ENCODE measurements at regions not wholly inside any gene's neighbourhood (a gene's known extent, or its start where the extent isn't known, plus 50 kb on each side); places are given as distances from the start of the nearest gene placed in this dataset.

DNA sequence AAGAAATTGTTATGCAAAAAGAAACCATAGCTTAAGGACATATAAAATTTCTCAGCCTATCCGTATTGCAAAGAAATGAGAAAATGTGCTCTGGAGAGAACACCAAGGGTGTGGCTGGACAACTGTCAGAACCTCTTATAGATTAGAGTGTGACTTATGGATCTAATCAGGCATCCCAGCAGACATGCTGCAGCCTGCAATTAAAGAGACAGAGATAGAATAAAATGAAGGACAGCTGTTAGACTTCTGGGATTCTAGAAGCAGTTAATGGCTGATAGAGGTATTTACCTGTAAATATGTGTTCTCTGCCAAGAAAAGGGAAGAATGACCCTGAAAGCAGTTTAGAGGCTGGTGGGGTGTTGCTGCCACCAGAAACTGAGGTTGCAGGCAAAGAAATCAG is 160.1 kb upstream of the KIF2B start:
- POLR2A ChIA-PET (ENCODE audit: unreplicated experiment) = no interaction called here
- TF ChIP-seq, protein P1, sequence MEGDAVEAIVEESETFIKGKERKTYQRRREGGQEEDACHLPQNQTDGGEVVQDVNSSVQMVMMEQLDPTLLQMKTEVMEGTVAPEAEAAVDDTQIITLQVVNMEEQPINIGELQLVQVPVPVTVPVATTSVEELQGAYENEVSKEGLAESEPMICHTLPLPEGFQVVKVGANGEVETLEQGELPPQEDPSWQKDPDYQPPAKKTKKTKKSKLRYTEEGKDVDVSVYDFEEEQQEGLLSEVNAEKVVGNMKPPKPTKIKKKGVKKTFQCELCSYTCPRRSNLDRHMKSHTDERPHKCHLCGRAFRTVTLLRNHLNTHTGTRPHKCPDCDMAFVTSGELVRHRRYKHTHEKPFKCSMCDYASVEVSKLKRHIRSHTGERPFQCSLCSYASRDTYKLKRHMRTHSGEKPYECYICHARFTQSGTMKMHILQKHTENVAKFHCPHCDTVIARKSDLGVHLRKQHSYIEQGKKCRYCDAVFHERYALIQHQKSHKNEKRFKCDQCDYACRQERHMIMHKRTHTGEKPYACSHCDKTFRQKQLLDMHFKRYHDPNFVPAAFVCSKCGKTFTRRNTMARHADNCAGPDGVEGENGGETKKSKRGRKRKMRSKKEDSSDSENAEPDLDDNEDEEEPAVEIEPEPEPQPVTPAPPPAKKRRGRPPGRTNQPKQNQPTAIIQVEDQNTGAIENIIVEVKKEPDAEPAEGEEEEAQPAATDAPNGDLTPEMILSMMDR (conservative IDR thresholded peaks at IDR 0.05; ENCODE audit: low read depth, low read length) = no peak
- TF ChIP-seq MAFK (IDR thresholded peaks at IDR 0.05; ENCODE audit: low read depth, low read length) (no peak), RCOR1 (IDR thresholded peaks at IDR 0.05; ENCODE audit: insufficient replicate concordance, low read length) (no peak), RAD21 (IDR thresholded peaks at IDR 0.05; ENCODE audit: low read length) (no peak), SMC3 (IDR thresholded peaks at IDR 0.05; ENCODE audit: low read depth, low read length) (no peak), FOS (IDR thresholded peaks at IDR 0.05; ENCODE audit: low read depth, low read length) (no peak), MXI1 (IDR thresholded peaks at IDR 0.05; ENCODE audit: borderline replicate concordance, low read depth, low read length) (no peak), NFE2L2 (IDR thresholded peaks at IDR 0.05; ENCODE audit: low read depth, low read length) (no peak)
- H3K9me3 ChIP-seq (ENCODE audit: control insufficient read depth, insufficient read depth, low read length) = peaks cover 2% of the 10 kb centered on the region; the same call in 1 of the 2 replicates
- H3K4me2 ChIP-seq (ENCODE audit: low read depth, low read length) = no peak overlapping the region
- H3K79me1 ChIP-seq (ENCODE audit: low read depth in 1 of 2, low read length in 2 of 2) = no peaks in the 10 kb centered on the region
- H4K5ac ChIP-seq (ENCODE audit: low read depth, low read length) = no peak overlapping the region
- H3K56ac ChIP-seq (ENCODE audit: extremely low read depth, insufficient read depth, low read length) = no peak overlapping the region
- no peak overlapping the region for H2BK15ac ChIP-seq (ENCODE audit: low read depth, low read length)
- H3K9me1 ChIP-seq (ENCODE audit: insufficient read depth, low read length) = no peaks in the 10 kb centered on the region
- no CpG with 5 or more reads among the region's 1 CpG for WGBS, 2 experiments (ENCODE audit: extremely low coverage in 2 of 2, insufficient read length in 1 of 2)
- H2BK20ac ChIP-seq (ENCODE audit: low read depth, low read length) = no peak overlapping the region
- H3K27me3 ChIP-seq (ENCODE audit: control insufficient read depth, insufficient read depth, low read length) = no peaks in the 10 kb centered on the region
- no peaks in the 10 kb centered on the region for H3K4me1 ChIP-seq (ENCODE audit: control insufficient read depth, insufficient read depth, low read length)
- no peak overlapping the region for H4K8ac ChIP-seq (ENCODE audit: low read depth in 2 of 2, low read length in 2 of 2)
- no peak overlapping the region for H3K4me3 ChIP-seq (ENCODE audit: insufficient read depth, low read depth, low read length)
- intact Hi-C loops (cut with micrococcal nuclease) (no loop called here), in situ Hi-C loops (cut with MboI; ENCODE audit: low sequenced_read_pairs) (no loop called here), dilution Hi-C loops (cut with HindIII; ENCODE audit: low sequenced_read_pairs, unreplicated experiment) (no loop called here)
- no peak overlapping the region for H2AK9ac ChIP-seq (replicated peaks; ENCODE audit: low read depth, low read length, poor library complexity)
- H2BK120ac ChIP-seq (ENCODE audit: low read depth, low read length) = no peak overlapping the region
- H3K9ac ChIP-seq (ENCODE audit: low read depth, low read length) = no peak overlapping the region
- H3K14ac ChIP-seq (replicated peaks; ENCODE audit: low read depth, low read length) = no peak overlapping the region
- H3K18ac ChIP-seq (ENCODE audit: low read depth, low read length) = no peak overlapping the region
- no peak overlapping the region for H4K91ac ChIP-seq (ENCODE audit: insufficient read depth, low read depth, low read length)
- H3K23ac ChIP-seq (ENCODE audit: low read depth, low read length) = no peak overlapping the region
- H4K20me1 ChIP-seq (ENCODE audit: insufficient read depth, low read length) = no peaks in the 10 kb centered on the region
- no peak overlapping the region for H2BK5ac ChIP-seq (ENCODE audit: low read depth, low read length, poor library complexity, severe bottlenecking)
- H3K27ac ChIP-seq (ENCODE audit: insufficient read depth, low read length) = no peak overlapping the region
- H3K36me3 ChIP-seq (ENCODE audit: control insufficient read depth, insufficient read depth, low read length) = no peaks in the 10 kb centered on the region
- CTCF ChIA-PET = no interaction called here
- no peak overlapping the region for H3K4ac ChIP-seq (ENCODE audit: low read depth, low read length)
- H2AK5ac ChIP-seq (ENCODE audit: low read depth, low read length) = no peak overlapping the region
- ATAC-seq (ENCODE audit: low read depth) = no peak
- no TSS peak for BruUV-seq (replicated peaks)
- H2AFZ ChIP-seq (replicated peaks; ENCODE audit: low read length, poor library complexity) = no peak overlapping the region
- no peak for DNase-seq

Measured in IMR-90 (cell line).